ENCODE measurements at regions not wholly inside any gene's neighbourhood (a gene's known extent, or its start where the extent isn't known, plus 50 kb on each side); places are given as distances from the start of the nearest gene placed in this dataset.

- Histone ChIP-seq H4K5ac (ENCODE audit: insufficient read length, low read depth, low read length) (no peak overlapping the region), H3K23me2 (ENCODE audit: insufficient read length, low read depth, low read length, poor library complexity, severe bottlenecking) (no peaks in the 10 kb centered on the region), H2BK12ac (ENCODE audit: insufficient read length, low read depth, low read length) (no peak overlapping the region), H3K79me2 (ENCODE audit: insufficient read depth, low read length) (no peaks in the 10 kb centered on the region), H4K8ac (replicated peaks; ENCODE audit: insufficient read length, low read depth, low read length) (no peak overlapping the region), H3K4ac (ENCODE audit: low read depth, low read length) (no peak overlapping the region), H3T11ph (ENCODE audit: low read length) (no peak overlapping the region), H3K9ac (ENCODE audit: extremely low read depth, insufficient read length, low read length) (no peak overlapping the region), H3K27me3 (ENCODE audit: insufficient read depth, low read length) (no peaks in the 10 kb centered on the region), H3K4me2 (ENCODE audit: insufficient read depth, insufficient read length, low read length) (no peak overlapping the region), H4K91ac (ENCODE audit: insufficient read length, low read depth, low read length) (no peak overlapping the region), H3K23ac (ENCODE audit: insufficient read length, low read depth, low read length) (no peak overlapping the region), H2BK5ac (ENCODE audit: insufficient read length, low read length) (no peak overlapping the region), H3K27ac (ENCODE audit: insufficient read length, low read depth, low read length) (no peak overlapping the region), H4K20me1 (ENCODE audit: control insufficient read depth, insufficient read depth, insufficient read length) (no peaks in the 10 kb centered on the region), H2BK20ac (ENCODE audit: low read depth, low read length, poor library complexity, severe bottlenecking) (no peak overlapping the region), H3K56ac (ENCODE audit: insufficient read length, low read depth, low read length) (no peak overlapping the region), H3K14ac (ENCODE audit: insufficient read depth, low read length) (no peak overlapping the region), H2BK120ac (ENCODE audit: low read depth, low read length, poor library complexity, severe bottlenecking) (no peak overlapping the region), H2BK15ac (ENCODE audit: low read depth, low read length) (no peak overlapping the region), H3K18ac (ENCODE audit: insufficient read length, low read depth, low read length) (no peak overlapping the region), H3K79me1 (ENCODE audit: insufficient read depth, low read depth, low read length, poor library complexity, severe bottlenecking) (no peaks in the 10 kb centered on the region), H3K9me3 (ENCODE audit: control insufficient read depth, low read depth, low read length) (no peaks in the 10 kb centered on the region), H2AFZ (ENCODE audit: low read length) (no peak overlapping the region), H3K4me1 (ENCODE audit: insufficient read depth, low read length) (no peaks in the 10 kb centered on the region), H2AK5ac (ENCODE audit: insufficient read length, low read length) (no peak overlapping the region)
- Mint-ChIP-seq H3K9me3 (peaks cover 9 to 11% of the 10 kb centered on the region in 2 experiments; a peak in 4 of 5 replicates), H3K4me1 (peaks cover 8 to 14% of the 10 kb centered on the region in 2 experiments), H3K27me3 (ENCODE audit: low read depth) (no peaks in the 10 kb centered on the region; the same call in 1 of the 2 replicates), H3K27ac (no peak overlapping the region), H3K36me3 (ENCODE audit: insufficient read depth in 1 of 3, low read depth in 3 of 3) (peaks cover 0 to 4% (median 2%) of the 10 kb centered on the region in 3 experiments; a peak in 2 of 7 replicates), H3K4me3 (no peak overlapping the region)
- WGBS (ENCODE audit: extremely low coverage, insufficient read length, low lambda C conversion rate) = no CpG with 5 or more reads among the region's 3 CpGs
- no peak for TF ChIP-seq CTCF (conservative IDR thresholded peaks at IDR 0.05)
- no peak for DNase-seq
Observed at GRCh38 chr6:99145738-99146137, 198.0 kb upstream of the FBXL4 start.
